ENCODE measurements at regions not wholly inside any gene's neighbourhood (a gene's known extent, or its start where the extent isn't known, plus 50 kb on each side); places are given as distances from the start of the nearest gene placed in this dataset.

GRCh38 chr13:30126903-30127428 is 180.4 kb downstream of the KATNAL1 start:
- DNase-seq = no peak

- peak in 1 of 2 donors; percentile 39 for DNase-seq
These were observed 181.8 kb downstream of the KATNAL1 start for GRCh38 chr13:30125422-30126073.

- DNase-seq = no peak
These were observed 183.1 kb downstream of the KATNAL1 start for GRCh38 chr13:30124131-30124768.

- no peak for DNase-seq
These were observed 183.8 kb downstream of the KATNAL1 start for GRCh38 chr13:30123575-30123974.

GRCh38 chr13:30121666-30122065 is 185.7 kb downstream of the KATNAL1 start:
- DNase-seq = no peak

- no peak for DNase-seq
These were observed 186.1 kb downstream of the KATNAL1 start for GRCh38 chr13:30121244-30121643.

GRCh38 chr13:30120133-30120822 is 187.1 kb downstream of the KATNAL1 start:
- no peak for DNase-seq

GRCh38 chr13:30119476-30119875 is 187.9 kb downstream of the KATNAL1 start:
- DNase-seq = no peak

GRCh38 chr13:30116379-30116778 is 191.0 kb downstream of the KATNAL1 start:
- DNase-seq = no peak

GRCh38 chr13:30115257-30115600 is 192.1 kb downstream of the KATNAL1 start:
- no peak for DNase-seq

GRCh38 chr13:30114571-30115256 is 192.6 kb downstream of the KATNAL1 start:
- DNase-seq = peak; percentile 78 to 79

- DNase-seq = no peak
These were observed 193.3 kb downstream of the KATNAL1 start for GRCh38 chr13:30113983-30114570.

- DNase-seq = no peak
These were observed 193.8 kb downstream of the KATNAL1 start for GRCh38 chr13:30113551-30113950.

GRCh38 chr13:30112602-30113435 is 194.5 kb downstream of the KATNAL1 start:
- peak; percentile 73 to 94 for DNase-seq

- no peak for DNase-seq
These were observed 195.5 kb downstream of the KATNAL1 start for GRCh38 chr13:30111810-30112209.

GRCh38 chr13:30110301-30111070 is 196.9 kb downstream of the KATNAL1 start:
- DNase-seq = no peak

GRCh38 chr13:30109471-30110135 is 197.7 kb downstream of the KATNAL1 start:
- DNase-seq = no peak

- no peak for DNase-seq
These were observed 198.5 kb downstream of the KATNAL1 start for GRCh38 chr13:30108913-30109237.

- no peak for DNase-seq
These were observed 199.0 kb downstream of the KATNAL1 start for GRCh38 chr13:30108216-30108912.

- no peak for DNase-seq
These were observed 199.7 kb downstream of the KATNAL1 start for GRCh38 chr13:30107521-30108136.
